Osteoblast (primary cell): ENCODE measurements at regions not wholly inside any gene's neighbourhood (a gene's known extent, or its start where the extent isn't known, plus 50 kb on each side); places are given as distances from the start of the nearest gene placed in this dataset.

Source experiments
- DNase-seq: peaks from one replicate; pipeline ENCODE4 v3.0.0; 2011; ENCODE audit warnings: low spot score, mixed read lengths; ENCODE audit not compliant: insufficient read length; ENCODE audit errors: missing footprints
- H2AFZ ChIP-seq: 2 replicates; pipeline ENCODE4 v1.6.0; 2011; ENCODE audit warnings: mild to moderate bottlenecking, low read length
- H3K27ac ChIP-seq: 2 replicates; pipeline ENCODE4 v1.5.1; 2011; ENCODE audit warnings: mild to moderate bottlenecking, low read depth, low read length, moderate library complexity
- H3K27me3 ChIP-seq: 2 replicates; pipeline ENCODE4 v1.6.0; 2012; ENCODE audit warnings: mild to moderate bottlenecking, control low read depth, inconsistent platforms, low read length, moderate library complexity; ENCODE audit not compliant: insufficient read depth
- H3K36me3 ChIP-seq: 2 replicates; pipeline ENCODE4 v1.5.1; 2011; ENCODE audit warnings: mild to moderate bottlenecking, low read length, control low read depth, moderate library complexity; ENCODE audit not compliant: insufficient read depth
- H3K4me1 ChIP-seq: 2 replicates; pipeline ENCODE4 v1.5.1; 2011; ENCODE audit warnings: mild to moderate bottlenecking, low read length, control low read depth, moderate library complexity; ENCODE audit not compliant: insufficient read depth
- H3K4me2 ChIP-seq: 2 replicates; pipeline ENCODE4 v1.6.0; 2011; ENCODE audit warnings: mild to moderate bottlenecking, low read length; ENCODE audit not compliant: insufficient read depth
- H3K4me3 ChIP-seq: fragments of 200-600 bp; sonication (generic); 3 replicates; pipeline ENCODE4 v1.5.1; 2012; ENCODE audit warnings: mild to moderate bottlenecking, low read length, inconsistent platforms; ENCODE audit not compliant: insufficient read depth
- H3K79me2 ChIP-seq: 2 replicates; pipeline ENCODE4 v1.6.0; 2012; ENCODE audit warnings: mild to moderate bottlenecking, low read length, control low read depth, inconsistent platforms; ENCODE audit not compliant: insufficient read depth
- H3K9me3 ChIP-seq: 2 replicates; pipeline ENCODE4 v1.5.1; 2011; ENCODE audit warnings: low read depth, low read length, control low read depth
- H4K20me1 ChIP-seq: 2 replicates; pipeline ENCODE4 v1.6.0; 2012; ENCODE audit warnings: mild to moderate bottlenecking, low read length, control low read depth; ENCODE audit not compliant: insufficient read depth
- TF ChIP-seq, protein P1 (sequence below): IDR thresholded peaks from 2 replicates; pipeline ENCODE4 v1.5.1; 2011; ENCODE audit warnings: mild to moderate bottlenecking, low read depth, low read length, moderate library complexity; ENCODE audit errors: extremely low read depth

DNA sequence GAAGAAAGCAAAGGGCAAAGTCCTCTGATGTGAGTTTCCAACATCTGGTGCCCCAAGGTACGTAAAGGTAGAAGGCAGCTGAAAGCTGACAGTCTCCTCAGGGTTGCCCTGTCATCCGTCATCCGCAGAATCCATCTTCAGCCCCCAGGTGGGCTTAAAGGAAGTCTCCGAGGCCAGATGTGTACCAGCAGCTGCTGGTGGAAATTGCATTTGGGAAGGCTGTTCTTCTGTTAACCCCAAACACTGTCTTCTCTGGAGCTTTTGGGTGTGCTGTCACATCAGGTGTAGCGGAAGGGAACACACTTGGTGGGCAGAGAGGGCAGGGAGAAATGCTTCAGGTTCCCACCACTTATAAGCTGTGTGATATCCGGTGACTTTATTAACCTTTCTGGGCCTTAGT is 310.0 kb upstream of the GATB start:
- no peaks in the 10 kb centered on the region for H3K79me2 ChIP-seq
- DNase-seq: no peak
- H3K4me2 ChIP-seq: no peak overlapping the region
- H3K36me3 ChIP-seq: no peaks in the 10 kb centered on the region
- no peak overlapping the region for H2AFZ ChIP-seq
- no peaks in the 10 kb centered on the region for H4K20me1 ChIP-seq
- no peaks in the 10 kb centered on the region for H3K9me3 ChIP-seq
- no peak overlapping the region for H3K27ac ChIP-seq
- no peak overlapping the region for H3K4me3 ChIP-seq
- peaks cover 14% of the 10 kb centered on the region for H3K27me3 ChIP-seq
- no peaks in the 10 kb centered on the region for H3K4me1 ChIP-seq
- TF ChIP-seq, protein P1, sequence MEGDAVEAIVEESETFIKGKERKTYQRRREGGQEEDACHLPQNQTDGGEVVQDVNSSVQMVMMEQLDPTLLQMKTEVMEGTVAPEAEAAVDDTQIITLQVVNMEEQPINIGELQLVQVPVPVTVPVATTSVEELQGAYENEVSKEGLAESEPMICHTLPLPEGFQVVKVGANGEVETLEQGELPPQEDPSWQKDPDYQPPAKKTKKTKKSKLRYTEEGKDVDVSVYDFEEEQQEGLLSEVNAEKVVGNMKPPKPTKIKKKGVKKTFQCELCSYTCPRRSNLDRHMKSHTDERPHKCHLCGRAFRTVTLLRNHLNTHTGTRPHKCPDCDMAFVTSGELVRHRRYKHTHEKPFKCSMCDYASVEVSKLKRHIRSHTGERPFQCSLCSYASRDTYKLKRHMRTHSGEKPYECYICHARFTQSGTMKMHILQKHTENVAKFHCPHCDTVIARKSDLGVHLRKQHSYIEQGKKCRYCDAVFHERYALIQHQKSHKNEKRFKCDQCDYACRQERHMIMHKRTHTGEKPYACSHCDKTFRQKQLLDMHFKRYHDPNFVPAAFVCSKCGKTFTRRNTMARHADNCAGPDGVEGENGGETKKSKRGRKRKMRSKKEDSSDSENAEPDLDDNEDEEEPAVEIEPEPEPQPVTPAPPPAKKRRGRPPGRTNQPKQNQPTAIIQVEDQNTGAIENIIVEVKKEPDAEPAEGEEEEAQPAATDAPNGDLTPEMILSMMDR: no peak

DNA sequence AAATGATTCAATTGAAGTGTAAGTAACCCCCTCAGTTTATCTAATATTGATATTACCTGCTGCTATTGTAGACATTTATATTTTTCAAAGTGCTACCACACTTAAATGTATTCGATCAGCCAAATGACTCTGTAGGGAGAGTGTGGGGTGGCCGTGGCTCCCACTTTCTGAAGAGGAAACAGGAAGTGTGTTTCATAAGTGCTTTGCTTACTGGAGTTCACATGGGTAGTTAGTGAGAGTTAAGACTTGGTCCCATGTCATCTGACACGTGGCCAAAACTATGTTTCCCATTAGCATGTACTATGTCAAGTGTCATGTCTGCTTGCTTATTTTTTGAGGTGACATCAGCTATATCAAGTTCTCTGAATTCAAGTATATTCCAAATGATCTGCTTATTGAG is 308.1 kb upstream of the GATB start:
- Histone ChIP-seq H3K4me3 (no peak overlapping the region), H3K79me2 (no peaks in the 10 kb centered on the region), H3K27me3 (no peaks in the 10 kb centered on the region), H2AFZ (no peak overlapping the region), H3K4me1 (no peaks in the 10 kb centered on the region), H3K36me3 (no peaks in the 10 kb centered on the region), H4K20me1 (no peaks in the 10 kb centered on the region), H3K27ac (no peak overlapping the region), H3K4me2 (no peak overlapping the region), H3K9me3 (no peaks in the 10 kb centered on the region)
- TF ChIP-seq, protein P1: no peak
- no peak for DNase-seq

DNA sequence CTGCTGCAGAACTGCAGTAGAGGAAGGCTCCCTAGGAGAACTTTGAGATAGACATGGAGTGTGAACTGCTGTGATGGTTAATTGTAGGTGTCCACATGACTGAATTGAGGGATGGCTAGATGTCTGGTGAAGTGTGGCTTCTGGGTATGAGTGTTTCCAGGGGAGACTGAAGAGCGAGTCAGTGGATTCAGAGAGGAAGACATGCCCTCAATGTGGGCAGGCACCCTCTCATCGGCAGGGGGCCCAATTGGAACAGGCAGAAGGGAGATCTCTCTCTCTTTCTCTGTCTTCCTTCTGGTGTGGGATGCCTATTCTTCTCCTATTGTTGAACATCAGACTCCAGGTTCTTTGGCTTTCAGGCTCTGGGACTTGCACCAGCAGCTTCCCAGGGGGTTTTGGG is 304.7 kb upstream of the GATB start:
- H3K4me2 ChIP-seq: no peak overlapping the region
- no peaks in the 10 kb centered on the region for H3K79me2 ChIP-seq
- no peak overlapping the region for H3K4me3 ChIP-seq
- DNase-seq: no peak
- H3K9me3 ChIP-seq: no peaks in the 10 kb centered on the region
- TF ChIP-seq, protein P1: no peak
- H4K20me1 ChIP-seq: no peaks in the 10 kb centered on the region
- H3K27me3 ChIP-seq: no peaks in the 10 kb centered on the region
- H3K36me3 ChIP-seq: no peaks in the 10 kb centered on the region
- H2AFZ ChIP-seq: no peak overlapping the region
- no peak overlapping the region for H3K27ac ChIP-seq
- no peaks in the 10 kb centered on the region for H3K4me1 ChIP-seq

DNA sequence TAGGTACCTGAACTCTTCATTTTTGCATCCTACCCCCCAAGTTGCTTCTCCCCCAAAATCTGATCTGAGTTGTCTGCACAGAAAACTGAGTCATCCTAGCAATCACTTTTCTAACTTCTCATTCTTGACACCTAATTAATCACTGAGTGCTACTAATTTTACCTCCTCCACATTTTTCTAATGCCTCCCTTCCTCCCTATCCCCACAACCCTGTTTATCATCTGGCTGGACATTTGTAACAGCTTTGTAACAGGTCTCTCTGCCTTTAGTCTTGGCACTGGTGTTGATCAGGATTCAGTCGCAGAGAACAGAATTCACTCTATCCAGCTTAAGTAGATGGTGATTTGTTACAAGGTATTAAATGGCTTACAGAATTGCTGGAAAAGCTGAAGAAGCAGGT is 303.9 kb upstream of the GATB start:
- H3K4me1 ChIP-seq: no peaks in the 10 kb centered on the region
- DNase-seq: no peak
- H4K20me1 ChIP-seq: no peaks in the 10 kb centered on the region
- H3K79me2 ChIP-seq: no peaks in the 10 kb centered on the region
- no peak overlapping the region for H3K4me3 ChIP-seq
- H3K9me3 ChIP-seq: no peaks in the 10 kb centered on the region
- H2AFZ ChIP-seq: no peak overlapping the region
- TF ChIP-seq, protein P1: no peak
- H3K27ac ChIP-seq: no peak overlapping the region
- H3K27me3 ChIP-seq: no peaks in the 10 kb centered on the region
- H3K36me3 ChIP-seq: no peaks in the 10 kb centered on the region
- no peak overlapping the region for H3K4me2 ChIP-seq
